NCI-H128 (cell line): ENCODE measurements at regions not wholly inside any gene's neighbourhood (a gene's known extent, or its start where the extent isn't known, plus 50 kb on each side); places are given as distances from the start of the nearest gene placed in this dataset.

ENCODE experiments used
- DNase-seq: peaks from one replicate; lab custom pipeline; 2025; ENCODE audit not compliant: unreplicated experiment; lab: John Stamatoyannopoulos, UW

- no peak for DNase-seq
Measured at GRCh38 chr13:89923736-89924135, 1423.8 kb upstream of the MIR17HG start.

DNA sequence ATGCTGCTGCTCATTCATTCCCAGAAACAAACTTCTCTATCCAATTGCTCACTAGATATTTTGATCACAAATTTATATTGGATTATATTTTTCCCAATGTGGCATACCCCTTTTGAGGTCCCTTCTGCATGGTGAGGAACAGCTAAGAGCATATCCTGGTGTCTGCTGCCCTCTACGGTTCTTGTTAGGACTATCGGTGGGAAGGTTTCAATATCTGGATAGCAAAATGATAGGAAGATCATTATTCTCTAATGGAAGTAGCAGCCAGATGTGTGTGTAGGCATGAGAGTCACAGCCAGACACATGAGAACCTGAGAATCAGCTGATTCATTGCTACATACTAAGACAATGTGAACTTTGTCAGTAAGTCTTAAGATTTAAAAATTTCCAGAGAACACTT, 1422.4 kb upstream of the MIR17HG start:
- DNase-seq, result no peak

DNA sequence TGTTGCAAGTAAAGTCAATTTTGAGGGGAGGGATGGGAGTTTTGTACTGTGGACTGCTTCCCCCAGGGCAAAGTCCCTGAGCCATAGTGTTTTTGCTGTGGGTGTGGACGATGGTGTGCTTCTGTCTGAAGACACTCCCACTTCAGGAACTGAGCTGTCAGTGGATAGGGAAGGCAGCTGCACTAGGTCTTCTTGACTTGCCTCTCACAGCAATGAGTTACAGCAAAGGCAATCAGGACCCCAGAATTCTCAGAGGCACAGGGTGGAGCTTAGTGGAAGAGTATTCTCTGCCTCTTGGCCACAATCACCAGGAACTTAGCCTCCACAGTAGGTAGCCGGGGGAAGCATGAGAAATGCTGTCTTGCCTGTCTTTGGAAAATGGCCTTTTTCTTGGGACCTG, 1416.6 kb upstream of the MIR17HG start:
- no peak for DNase-seq

DNA sequence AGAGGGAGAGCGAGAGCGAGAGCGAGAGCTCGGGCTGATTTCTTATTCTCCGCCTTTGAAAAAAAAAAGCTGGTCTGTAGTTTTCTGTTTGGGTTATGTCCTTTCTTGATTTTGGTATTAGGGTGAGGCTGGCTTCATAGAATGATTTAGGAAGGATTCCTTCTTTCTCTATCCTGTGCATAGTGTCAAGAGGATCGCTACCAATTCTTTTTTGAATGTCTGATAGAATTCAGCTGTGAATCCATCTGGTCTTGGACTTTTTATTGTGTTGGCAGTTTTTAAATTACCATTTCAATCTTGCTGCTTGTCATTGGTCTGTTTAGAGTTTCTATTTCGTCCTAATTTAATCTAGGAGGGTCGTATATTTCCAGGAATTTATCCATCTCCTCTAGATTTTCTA, 1414.6 kb upstream of the MIR17HG start:
- DNase-seq, result no peak

DNA sequence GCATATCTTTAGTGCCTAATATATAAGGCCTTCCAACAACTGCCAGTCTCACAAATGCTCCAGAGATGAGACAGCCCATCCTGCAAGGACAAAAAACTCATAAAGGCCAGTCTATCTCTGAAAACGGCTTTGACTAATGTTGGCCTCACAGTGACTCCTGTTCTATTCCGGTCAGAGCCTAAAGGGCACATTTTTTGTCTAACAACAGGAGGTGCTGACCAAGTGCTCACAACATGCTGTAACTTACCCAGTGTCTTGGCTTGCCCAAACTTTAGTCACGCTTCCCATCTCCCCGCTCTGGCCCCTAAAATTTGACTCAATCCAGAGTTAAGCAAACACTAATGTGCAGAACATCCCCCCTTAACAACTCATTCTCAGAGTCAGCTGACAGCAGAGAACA, 1411.2 kb upstream of the MIR17HG start:
- DNase-seq, result no peak

DNA sequence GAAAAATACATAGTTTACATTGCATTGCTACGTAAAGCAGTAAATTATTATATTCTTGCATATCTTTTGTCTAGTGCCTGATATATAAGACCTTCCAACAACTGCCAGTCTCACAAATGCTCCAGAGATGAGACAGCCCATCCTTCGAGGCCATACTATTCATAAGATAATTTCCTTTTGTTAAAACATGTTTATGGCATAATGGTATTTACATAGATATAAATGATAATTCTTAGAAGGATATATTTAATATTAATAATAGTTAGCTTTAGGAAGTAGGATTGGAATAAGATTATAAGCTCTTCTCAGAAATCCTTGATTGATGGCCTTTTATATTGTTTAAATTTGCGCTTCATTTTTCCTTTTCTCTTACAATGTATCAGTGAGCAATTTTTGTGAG, 1410.1 kb upstream of the MIR17HG start:
- no peak for DNase-seq

GRCh38 chr13:89940383-89940782, 1407.1 kb upstream of the MIR17HG start:
- DNase-seq, result no peak

DNA sequence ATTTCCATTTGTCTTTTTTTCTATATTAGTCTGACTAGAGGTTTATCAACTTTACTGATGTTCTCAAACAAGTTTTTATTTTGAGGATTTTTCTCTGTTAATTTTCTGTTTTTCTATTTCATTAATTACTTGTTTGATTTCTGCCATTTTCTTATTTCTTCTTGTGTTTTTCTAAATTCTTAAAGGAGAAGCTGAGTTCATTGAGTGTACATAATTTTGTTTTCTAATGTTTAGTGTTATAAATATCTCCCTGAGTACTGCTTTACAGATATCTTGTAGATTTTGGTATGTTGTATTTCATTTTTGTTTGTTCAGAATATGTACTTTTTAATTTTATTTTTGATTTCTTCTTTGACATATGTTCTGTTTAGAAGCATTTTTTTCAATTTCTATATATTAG, 1404.3 kb upstream of the MIR17HG start:
- no peak for DNase-seq

GRCh38 chr13:89950225-89950624, 1397.3 kb upstream of the MIR17HG start:
- DNase-seq, result no peak

- no peak for DNase-seq
Measured at GRCh38 chr13:89951341-89951740, 1396.1 kb upstream of the MIR17HG start.

- DNase-seq, result no peak
Measured at GRCh38 chr13:89953581-89953980, 1393.9 kb upstream of the MIR17HG start.

- DNase-seq, result no peak
Measured at GRCh38 chr13:89955773-89956172, 1391.7 kb upstream of the MIR17HG start.

DNA sequence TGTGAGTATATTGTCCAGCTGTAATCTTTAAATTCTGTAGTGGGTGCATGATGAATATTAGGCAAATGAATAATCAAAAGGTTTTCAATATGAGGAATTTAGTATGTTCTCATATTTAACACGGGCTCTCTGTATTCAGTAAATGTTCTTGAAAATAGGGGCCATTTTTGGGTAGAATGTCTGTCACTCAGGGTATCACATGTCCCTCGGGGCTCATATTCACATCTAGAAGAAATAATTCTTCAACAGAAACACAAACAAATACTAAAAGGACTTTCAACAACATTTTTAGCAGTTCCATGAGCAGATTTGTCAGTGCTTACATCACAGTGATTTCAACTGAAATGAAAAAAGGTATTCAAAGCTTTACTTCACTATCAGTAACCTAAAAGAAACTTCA, 1388.4 kb upstream of the MIR17HG start:
- DNase-seq, result no peak

- DNase-seq, result no peak
Measured at GRCh38 chr13:89965252-89965651, 1382.2 kb upstream of the MIR17HG start.

DNA sequence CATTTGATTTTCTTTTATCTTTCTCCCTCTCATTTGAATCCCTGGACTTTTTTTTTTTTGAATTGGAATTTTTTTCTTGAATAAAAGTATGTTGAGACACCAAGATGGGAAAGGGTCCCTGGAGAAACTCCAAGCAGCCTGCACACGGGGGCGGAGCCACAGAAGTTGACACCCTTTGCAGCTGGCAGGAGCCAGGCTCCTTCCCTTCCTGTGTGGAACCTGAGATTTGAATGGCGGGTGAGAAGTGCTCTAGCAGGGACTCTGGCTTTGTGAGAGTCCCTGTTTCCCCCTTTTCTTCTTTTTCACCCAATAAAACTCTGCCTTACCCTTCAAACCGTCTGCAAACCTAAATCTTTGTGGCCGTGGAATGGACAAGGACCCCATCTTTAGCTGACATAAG, 1381.0 kb upstream of the MIR17HG start:
- no peak for DNase-seq

- no peak for DNase-seq
Measured at GRCh38 chr13:89967701-89968100, 1379.8 kb upstream of the MIR17HG start.

DNA sequence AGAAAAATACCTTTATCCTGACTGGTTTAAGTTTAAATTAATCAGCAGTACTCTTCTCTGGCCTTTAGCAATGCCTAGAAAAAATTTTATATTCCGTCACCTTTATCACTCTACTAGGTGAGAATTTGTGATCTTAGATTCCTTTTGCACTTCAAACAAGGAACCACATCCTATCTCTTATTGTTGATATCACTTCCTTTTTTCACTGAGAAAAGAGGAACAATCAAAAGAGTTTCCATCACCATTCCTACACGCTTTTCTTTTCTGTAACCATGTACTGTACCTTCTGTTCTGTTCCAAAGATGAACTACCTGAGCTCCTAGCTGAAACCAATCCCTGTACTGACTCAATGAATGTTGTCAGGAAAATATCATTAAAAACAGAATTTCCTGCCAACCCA, 1379.0 kb upstream of the MIR17HG start:
- DNase-seq, result no peak

- no peak for DNase-seq
Measured at GRCh38 chr13:89970353-89970709, 1377.2 kb upstream of the MIR17HG start.

GRCh38 chr13:89977203-89977602, 1370.3 kb upstream of the MIR17HG start:
- no peak for DNase-seq

- no peak for DNase-seq
Measured at GRCh38 chr13:89980896-89981295, 1366.6 kb upstream of the MIR17HG start.

DNA sequence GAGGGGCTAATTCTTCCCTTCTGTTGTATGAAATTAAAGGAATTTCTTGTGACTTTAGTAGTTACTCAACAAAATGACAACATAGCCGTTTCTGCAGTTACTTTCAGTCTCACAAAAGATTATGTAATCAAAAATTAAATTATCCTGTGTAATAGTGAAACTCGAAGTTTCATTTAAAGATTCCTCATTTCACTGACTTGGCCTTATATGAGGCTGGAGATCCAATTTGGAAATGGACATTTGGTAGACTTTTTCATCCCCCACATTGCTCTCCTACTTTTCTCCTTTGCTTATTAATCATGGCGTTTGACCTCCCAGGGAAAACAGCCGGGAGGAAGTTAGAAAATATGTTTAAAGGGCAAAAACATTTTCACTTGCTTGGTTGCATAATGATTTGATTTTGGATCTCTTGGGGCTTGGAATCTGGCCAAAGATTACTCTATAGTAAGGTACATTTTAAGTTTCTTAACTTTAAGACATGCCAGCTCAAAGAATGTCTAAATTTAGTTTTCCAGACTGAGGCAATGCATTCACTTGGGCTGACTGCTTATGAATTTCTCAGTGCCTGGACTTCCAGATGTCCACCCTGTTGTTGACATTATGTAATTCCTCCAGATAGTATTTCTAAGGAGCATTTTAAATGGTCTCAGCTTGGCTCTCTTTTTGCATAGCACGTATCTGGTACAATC, 1364.9 kb upstream of the MIR17HG start:
- DNase-seq, result no peak

- no peak for DNase-seq
Measured at GRCh38 chr13:89988206-89988605, 1359.3 kb upstream of the MIR17HG start.

- no peak for DNase-seq
Measured at GRCh38 chr13:90003566-90003965, 1343.9 kb upstream of the MIR17HG start.
